GM21390 (cell line): ENCODE measurements at regions not wholly inside any gene's neighbourhood (a gene's known extent, or its start where the extent isn't known, plus 50 kb on each side); places are given as distances from the start of the nearest gene placed in this dataset.

Experiments used
- ATAC-seq: cut with Tn5 transposase; IDR thresholded peaks from one replicate; pipeline ENCODE4 v1.9.1; 2021; ENCODE audit not compliant: unreplicated experiment

DNA sequence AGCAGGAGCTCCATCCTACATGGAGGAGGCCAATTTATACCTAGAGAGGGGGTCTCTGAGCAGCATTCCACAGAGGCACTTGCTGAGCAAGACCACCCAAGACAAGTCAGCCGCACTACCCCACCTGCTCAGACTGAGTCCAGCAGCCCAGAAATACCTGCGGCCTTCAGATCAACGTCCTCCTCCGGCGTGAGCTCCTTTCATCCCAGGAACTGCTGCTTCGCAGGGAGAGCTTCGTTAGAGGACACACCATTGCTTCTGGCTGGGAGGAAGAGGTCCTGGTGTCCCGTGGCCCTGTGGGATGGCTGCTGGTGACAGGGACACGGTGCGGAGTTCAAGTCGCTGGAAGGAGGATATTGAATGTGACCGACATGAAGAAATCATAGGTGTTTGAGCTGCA, 216.9 kb upstream of the PPP2R2D start:
- no peak for ATAC-seq

GRCh38 chr10:131685007-131685406, 215.8 kb upstream of the PPP2R2D start:
- ATAC-seq = no peak

GRCh38 chr10:131685576-131685975, 215.2 kb upstream of the PPP2R2D start:
- ATAC-seq = no peak

DNA sequence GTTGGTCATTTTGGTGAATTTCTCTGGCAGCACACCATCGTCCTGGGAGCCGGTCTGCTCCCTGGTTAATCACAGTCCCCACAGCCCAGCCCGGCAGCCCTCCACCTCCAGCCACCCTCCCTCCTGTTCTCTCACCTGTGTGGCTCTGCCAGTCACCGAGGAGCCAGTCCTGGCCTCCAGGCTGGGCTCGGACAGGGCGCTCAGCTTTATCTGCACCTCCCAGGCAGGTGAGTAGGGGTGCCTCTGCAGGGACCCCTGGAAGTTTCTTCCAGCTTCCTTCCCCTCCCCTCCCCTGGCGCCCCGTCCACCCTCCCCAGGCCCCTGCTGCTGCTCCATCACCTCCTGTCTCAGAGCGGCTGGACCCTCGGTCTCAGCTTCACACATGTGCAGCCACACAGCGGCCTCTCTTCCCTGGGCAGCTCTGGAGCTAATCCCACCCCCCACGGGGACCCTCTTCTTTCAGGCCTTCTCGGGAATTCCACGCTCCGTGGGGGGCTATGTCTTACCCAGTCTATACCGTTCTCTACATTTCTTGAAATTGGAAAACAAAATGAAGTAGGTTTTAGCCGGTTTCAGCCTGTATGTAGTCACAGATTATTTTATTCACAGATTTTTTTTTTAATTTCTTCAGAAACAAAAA, 213.9 kb upstream of the PPP2R2D start:
- ATAC-seq = no peak

DNA sequence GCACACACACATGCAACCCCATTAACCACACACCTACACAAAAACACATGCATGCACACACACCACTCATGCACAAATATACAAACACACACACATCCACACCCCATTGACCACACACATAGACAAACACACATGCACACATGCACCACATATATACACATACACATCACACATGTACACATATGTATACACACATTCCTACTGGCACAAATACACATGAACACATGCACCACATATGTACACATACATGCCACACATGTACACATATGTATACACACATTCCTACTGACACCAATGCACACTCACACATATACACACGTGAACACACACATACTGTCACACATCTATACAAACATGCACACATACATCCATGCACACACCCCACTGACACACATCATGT, 212.5 kb upstream of the PPP2R2D start:
- no peak for ATAC-seq

- no peak for ATAC-seq
These were observed 211.8 kb upstream of the PPP2R2D start for GRCh38 chr10:131689016-131689415.

- ATAC-seq = no peak
These were observed 211.3 kb upstream of the PPP2R2D start for GRCh38 chr10:131689486-131689885.

DNA sequence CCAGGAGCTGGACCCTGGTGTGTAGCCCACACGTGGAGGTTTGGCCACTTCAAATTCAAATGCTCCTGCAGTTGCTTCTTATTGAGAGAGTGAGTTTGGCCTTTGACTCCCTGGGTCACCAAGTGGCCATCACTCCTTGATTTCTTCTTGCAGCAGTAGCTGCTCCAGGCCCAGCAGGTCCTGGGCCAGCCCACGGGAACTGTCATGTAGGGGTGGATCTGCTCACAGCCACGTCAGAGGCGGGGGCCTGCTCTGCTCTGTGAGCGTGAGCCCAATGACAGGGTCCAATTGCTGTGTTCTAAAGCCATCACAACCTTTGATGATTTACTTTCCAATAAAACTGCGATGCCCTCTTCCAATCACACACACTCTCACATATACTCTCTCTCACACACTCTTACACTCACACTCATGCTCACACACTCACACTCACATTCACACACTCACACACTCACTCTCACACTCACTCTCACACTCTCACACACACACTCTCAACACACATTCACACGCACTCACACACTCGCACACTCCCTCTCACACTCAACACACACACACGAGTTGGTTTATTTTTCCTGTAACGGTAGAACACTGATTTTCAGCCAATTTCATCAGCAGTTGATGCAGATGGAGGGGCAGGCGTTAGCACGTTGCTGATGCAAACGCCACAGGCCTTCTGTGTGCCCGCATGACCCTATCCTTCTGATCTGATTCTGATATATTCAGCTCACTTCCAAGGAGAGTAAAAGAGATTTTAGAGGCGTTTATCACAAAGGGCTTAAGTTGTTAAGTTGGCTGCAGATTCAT, 210.7 kb upstream of the PPP2R2D start:
- no peak for ATAC-seq

DNA sequence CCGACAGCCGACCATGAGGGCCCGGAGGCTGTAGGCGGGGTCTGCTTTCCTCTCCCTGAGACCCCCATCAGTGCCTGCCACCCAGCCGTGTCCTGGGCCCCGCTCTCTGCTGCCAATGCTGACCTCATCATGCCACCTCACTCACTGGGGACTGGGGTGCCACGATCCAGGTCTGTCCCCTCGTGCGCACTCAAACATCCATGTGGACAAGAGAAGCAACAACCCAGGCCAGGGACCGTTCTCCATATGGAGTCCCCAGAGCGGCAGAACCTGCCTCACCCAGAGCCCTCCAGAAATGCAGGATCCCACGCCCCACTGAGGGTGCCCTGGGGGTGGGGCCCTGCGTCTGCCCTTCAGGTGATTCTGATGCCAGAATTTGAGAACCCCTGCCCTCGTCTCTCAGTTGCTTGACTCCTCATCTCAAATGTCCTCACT, 210.0 kb upstream of the PPP2R2D start:
- no peak for ATAC-seq

- ATAC-seq = no peak
These were observed 209.2 kb upstream of the PPP2R2D start for GRCh38 chr10:131691481-131692090.

DNA sequence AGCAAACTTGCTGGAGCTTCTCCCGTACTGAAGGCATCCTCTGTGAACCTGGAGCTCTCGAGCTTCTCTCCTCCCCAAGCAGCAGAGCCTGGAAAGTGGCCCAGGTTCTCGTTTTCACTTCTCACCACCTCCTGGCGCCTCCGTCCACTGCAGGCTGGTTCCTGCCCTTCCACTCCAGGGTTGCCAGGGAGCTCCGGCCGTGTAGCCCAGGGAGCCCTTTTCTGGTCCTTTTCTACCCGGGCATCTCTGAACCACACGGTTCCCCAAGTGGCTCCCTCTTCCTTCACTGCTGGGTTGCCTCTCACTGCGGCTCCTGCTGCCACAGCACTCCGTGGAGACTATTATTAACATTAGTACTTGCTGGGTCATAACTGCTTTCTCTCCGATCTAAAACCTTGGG, 208.6 kb upstream of the PPP2R2D start:
- no peak for ATAC-seq

DNA sequence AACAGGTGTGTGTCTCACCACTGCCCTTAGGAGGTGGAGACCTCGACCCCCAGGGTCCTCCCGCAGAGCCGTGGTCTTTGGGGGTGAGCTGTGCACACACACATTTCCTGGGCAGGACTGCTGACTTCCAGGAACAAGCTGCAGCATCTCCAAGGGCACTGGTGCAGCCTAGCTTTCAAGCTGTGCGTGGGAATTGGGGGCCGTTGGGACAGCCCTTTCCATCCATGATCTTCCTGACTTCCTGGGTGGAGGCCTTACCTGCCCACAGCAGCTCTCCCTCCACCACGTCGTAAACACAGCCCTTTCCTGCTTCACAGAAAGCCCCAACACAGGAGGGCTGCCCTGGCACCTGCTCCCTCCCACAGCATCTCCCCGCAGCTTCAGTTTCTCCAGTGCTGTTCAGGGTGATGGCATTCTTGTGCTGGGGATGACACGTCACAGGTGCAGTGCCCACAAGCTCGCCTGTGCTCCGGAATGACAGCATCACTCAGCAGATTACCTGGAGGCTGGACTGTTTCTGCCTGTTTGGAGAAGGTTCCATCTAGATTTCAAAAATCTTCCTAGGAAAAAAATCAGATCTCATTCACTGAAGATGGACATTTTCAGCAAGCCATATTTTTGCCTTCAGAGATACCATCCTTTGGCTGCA, 208.0 kb upstream of the PPP2R2D start:
- ATAC-seq = no peak

GRCh38 chr10:131693766-131694165, 207.0 kb upstream of the PPP2R2D start:
- ATAC-seq = no peak

DNA sequence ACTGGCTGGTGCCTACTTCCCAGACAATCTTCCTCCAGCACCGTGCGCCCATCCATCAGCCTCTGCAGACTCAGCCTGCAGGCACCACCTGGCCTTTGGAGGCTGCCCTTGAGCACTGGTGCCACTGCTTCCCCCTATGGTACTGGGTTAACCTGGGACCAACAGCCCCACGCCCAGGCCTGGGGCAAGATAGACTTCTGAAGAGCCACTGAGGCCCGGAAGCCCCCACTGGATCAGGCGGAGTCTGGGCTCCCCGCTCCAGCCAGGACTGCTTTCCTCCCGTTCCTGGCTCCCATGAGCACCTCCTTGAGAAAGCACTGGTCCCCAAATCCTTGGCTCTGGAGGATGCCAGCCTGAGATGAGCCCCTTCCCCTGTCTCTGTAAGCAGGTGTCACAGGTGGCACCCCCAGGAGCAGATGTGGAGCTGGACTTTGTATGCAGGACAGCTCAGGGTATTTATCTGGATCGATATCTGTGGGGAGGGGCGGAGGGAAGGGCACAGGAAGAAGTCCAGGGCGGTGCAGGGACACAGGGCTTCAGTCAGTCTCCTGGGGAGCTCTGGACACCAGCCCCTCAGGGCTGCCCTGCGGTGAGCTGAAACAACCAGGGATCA, 206.5 kb upstream of the PPP2R2D start:
- ATAC-seq = no peak

DNA sequence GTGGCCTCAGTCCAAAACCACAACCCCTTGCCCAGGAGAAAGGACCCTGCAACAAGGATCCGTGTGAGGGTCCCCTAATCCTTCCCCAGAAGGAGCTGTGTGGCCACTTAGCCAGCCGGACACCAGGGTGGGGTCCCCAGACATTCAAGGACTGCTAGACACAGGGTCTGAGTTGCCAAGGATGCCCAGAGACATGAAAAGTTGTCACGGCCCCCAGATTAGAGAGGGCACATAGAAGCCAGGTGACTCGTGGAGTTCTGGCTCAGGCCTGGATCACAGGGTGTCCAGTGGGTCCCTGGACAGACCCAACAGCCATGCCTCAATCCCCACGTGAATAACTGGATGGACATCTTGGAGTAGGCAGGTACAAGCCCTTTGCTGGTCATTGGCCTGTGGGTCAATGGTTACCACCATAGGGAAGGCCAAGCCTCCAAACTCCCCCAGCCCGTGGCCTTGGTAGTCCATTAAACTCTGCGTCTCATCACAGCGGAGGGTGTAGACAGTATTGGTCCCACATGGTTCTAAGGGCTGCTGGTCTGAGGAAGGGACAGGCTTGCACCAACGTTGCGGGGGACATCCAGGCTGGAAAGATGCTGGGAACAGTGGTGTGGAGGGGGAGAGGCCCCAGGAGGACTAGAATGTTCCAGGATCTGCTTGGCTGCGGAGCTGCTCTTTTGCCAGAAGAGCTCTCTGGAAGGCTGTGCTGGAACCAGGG, 205.9 kb upstream of the PPP2R2D start:
- no peak for ATAC-seq

- no peak for ATAC-seq
These were observed 205.2 kb upstream of the PPP2R2D start for GRCh38 chr10:131695496-131696165.

DNA sequence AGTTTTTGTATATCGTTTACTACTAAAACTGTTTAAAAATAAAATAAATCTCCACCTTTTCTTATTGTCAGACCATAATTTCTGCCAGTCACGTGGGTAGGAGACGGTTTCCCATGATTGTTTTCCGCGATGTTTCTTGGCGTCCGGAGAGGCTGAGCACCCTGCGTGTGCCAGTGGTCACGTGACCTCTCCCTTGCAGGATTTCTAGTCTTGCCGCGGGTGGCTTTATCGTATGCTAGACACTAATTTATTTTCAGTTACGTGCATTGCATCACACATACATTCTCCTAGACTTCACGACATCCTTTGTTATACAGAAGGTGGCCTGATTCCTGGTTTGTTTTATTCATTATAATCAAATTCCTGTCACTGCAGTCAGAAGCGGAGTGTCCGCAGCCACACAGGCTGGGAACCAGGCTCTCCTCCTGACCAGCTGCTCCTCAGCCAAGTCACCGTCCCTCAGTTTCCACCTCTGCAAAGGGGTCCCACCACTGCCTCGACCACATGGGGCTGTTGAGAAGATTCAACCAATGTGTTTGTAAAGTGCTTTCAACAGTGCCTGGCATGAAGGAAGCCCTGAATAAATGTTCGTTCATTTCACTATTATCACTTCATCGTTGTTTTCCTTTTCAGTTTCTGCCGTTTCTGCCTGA, 203.2 kb upstream of the PPP2R2D start:
- no peak for ATAC-seq

DNA sequence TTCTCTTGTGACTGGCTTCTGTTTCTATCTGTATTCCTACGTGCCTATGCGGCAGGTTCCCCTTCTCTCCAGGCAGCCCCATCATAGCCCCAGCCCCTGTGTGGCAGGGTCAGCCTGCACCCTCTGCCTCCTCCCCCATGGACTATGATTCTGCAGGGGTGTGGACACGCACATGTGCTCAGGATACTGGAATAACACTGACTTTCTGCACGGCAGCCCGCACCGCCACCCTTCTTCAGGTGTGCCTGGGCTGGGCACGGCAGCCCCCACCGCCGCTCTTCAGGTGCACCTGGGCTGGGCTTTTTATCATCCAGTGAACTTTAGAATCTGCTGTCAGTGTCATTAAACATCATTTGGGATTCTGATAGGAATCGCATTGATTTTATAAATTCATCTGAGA, 202.6 kb upstream of the PPP2R2D start:
- no peak for ATAC-seq

DNA sequence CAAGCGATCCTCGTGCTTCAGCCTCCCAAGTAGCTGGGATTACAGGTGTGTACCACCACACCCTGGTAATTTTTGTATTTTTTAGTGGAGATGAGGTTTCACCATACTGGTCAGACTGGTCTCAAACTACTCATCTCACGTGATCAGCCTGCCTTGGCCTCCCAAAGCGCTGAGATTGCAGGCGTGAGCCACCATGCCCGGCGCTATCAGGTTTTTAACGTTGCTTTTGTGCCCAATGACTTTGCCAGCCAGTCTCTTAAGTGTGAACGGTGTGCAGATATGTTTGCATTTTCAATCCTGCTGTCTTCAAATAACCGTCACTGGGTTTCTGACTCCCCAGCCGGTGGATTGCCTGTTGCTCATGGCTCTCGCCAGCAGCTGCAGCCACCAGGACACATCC, 201.8 kb upstream of the PPP2R2D start:
- no peak for ATAC-seq

DNA sequence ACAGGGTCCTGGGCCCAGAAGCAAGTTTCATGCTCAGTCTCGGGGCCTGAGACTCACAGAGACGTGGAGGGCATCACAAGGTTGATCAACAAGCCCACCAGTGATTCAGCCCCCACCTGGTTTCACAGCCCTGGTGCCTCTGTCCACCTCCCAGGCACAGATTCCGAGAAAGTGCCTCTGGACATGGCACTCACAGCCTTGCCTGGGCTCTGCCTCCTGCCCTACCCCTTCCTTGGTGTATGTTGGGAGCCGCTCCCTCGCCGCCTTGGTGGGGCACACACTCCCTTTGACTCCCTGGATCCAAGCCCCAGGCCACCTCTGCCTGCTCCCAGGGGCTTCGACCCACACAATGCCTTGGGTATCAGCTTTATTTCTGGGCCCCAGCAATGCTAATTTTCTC, 200.8 kb upstream of the PPP2R2D start:
- ATAC-seq = no peak
